ENCODE measurements at regions not wholly inside any gene's neighbourhood (a gene's known extent, or its start where the extent isn't known, plus 50 kb on each side); places are given as distances from the start of the nearest gene placed in this dataset.

- DNase-seq (ENCODE audit: low spot score), result no peak
Measured at GRCh38 chr3:59446775-59447465, 397.1 kb upstream of the CFAP20DC start.

- DNase-seq (ENCODE audit: low spot score), result no peak
Measured at GRCh38 chr3:59444676-59445075, 394.9 kb upstream of the CFAP20DC start.

- DNase-seq (ENCODE audit: low spot score), result peak; percentile 34
Measured at GRCh38 chr3:59444294-59444671, 394.5 kb upstream of the CFAP20DC start.

- no peak for DNase-seq (ENCODE audit: low spot score)
Measured at GRCh38 chr3:59443618-59444293, 393.9 kb upstream of the CFAP20DC start.

GRCh38 chr3:59442046-59442445 lies 392.2 kb upstream of the CFAP20DC start:
- DNase-seq (ENCODE audit: low spot score), result no peak

- DNase-seq (ENCODE audit: low spot score), result no peak
Measured at GRCh38 chr3:59440285-59441028, 390.6 kb upstream of the CFAP20DC start.

GRCh38 chr3:59438492-59438891 lies 388.7 kb upstream of the CFAP20DC start:
- no peak for DNase-seq (ENCODE audit: low spot score)

- no peak for DNase-seq (ENCODE audit: low spot score)
Measured at GRCh38 chr3:59436164-59436958, 386.5 kb upstream of the CFAP20DC start.

- DNase-seq (ENCODE audit: low spot score), result no peak
Measured at GRCh38 chr3:59433546-59433945, 383.7 kb upstream of the CFAP20DC start.

- no peak for DNase-seq (ENCODE audit: low spot score)
Measured at GRCh38 chr3:59432665-59433064, 382.8 kb upstream of the CFAP20DC start.

- no peak for DNase-seq (ENCODE audit: low spot score)
Measured at GRCh38 chr3:59430341-59430740, 380.5 kb upstream of the CFAP20DC start.

GRCh38 chr3:59429198-59429597 lies 379.4 kb upstream of the CFAP20DC start:
- DNase-seq (ENCODE audit: low spot score), result no peak

GRCh38 chr3:59426821-59427565 lies 377.2 kb upstream of the CFAP20DC start:
- no peak for DNase-seq (ENCODE audit: low spot score)

GRCh38 chr3:59425942-59426341 lies 376.1 kb upstream of the CFAP20DC start:
- peak; percentile 52 for DNase-seq (ENCODE audit: low spot score)

GRCh38 chr3:59425371-59425770 lies 375.5 kb upstream of the CFAP20DC start:
- DNase-seq (ENCODE audit: low spot score), result no peak

GRCh38 chr3:59424268-59425010 lies 374.6 kb upstream of the CFAP20DC start:
- DNase-seq (ENCODE audit: low spot score), result peak; percentile 58

- no peak for DNase-seq (ENCODE audit: low spot score)
Measured at GRCh38 chr3:59423707-59424106, 373.9 kb upstream of the CFAP20DC start.

GRCh38 chr3:59422312-59422711 lies 372.5 kb upstream of the CFAP20DC start:
- no peak for DNase-seq (ENCODE audit: low spot score)

GRCh38 chr3:59418836-59419235 lies 369.0 kb upstream of the CFAP20DC start:
- DNase-seq (ENCODE audit: low spot score), result no peak

GRCh38 chr3:59412516-59412915 lies 362.7 kb upstream of the CFAP20DC start:
- DNase-seq (ENCODE audit: low spot score), result no peak

GRCh38 chr3:59411694-59412093 lies 361.9 kb upstream of the CFAP20DC start:
- no peak for DNase-seq (ENCODE audit: low spot score)

Data from CD4-positive, alpha-beta T cell treated with Interleukin-6 at 100 ng/mL for 8 hours (primary cell).